ENCODE measurements at regions not wholly inside any gene's neighbourhood (a gene's known extent, or its start where the extent isn't known, plus 50 kb on each side); places are given as distances from the start of the nearest gene placed in this dataset.

GRCh38 chr19:30212574-30212973 is 159.6 kb upstream of the ZNF536 start:
- Mint-ChIP-seq H3K27me3 (ENCODE audit: insufficient read depth, unreplicated experiment) (peaks cover 18% of the 10 kb centered on the region), H3K9me3 (ENCODE audit: unreplicated experiment) (no peaks in the 10 kb centered on the region), H3K4me1 (ENCODE audit: low read depth, unreplicated experiment) (no peaks in the 10 kb centered on the region), H3K36me3 (ENCODE audit: insufficient read depth, unreplicated experiment) (no peaks in the 10 kb centered on the region), H3K27ac (ENCODE audit: unreplicated experiment) (no peak overlapping the region), H3K4me3 (ENCODE audit: unreplicated experiment) (no peak overlapping the region)
- no TSS peak for BruUV-seq (replicated peaks)
- Histone ChIP-seq H3K36me3 (ENCODE audit: control insufficient read depth, insufficient read depth, low read length) (no peaks in the 10 kb centered on the region), H3K27me3 (replicated peaks; ENCODE audit: control insufficient read depth, insufficient read depth, low read length) (no peaks in the 10 kb centered on the region), H3K4me3 (ENCODE audit: low read depth, low read length) (no peak overlapping the region), H3K9me3 (no peaks in the 10 kb centered on the region; the same call in 1 of the 2 replicates), H3K4me1 (no peaks in the 10 kb centered on the region)
- no peak for DNase-seq
- TF ChIP-seq CTCF (IDR thresholded peaks at IDR 0.05; ENCODE audit: insufficient read depth in 1 of 2, low read depth in 1 of 2, low read length in 1 of 2, severe bottlenecking in 1 of 2, unreplicated experiment in 1 of 2) = no peak
- POLR2A ChIA-PET = no interaction called here
- CTCF ChIA-PET = no interaction called here
- intact Hi-C loops (cut with micrococcal nuclease; ENCODE audit: unreplicated experiment) = no loop called here

- H3K9me3 ChIP-seq = no peaks in the 10 kb centered on the region
- Mint-ChIP-seq H3K4me3 (ENCODE audit: unreplicated experiment) (no peak overlapping the region), H3K27me3 (ENCODE audit: insufficient read depth, unreplicated experiment) (peaks cover 16% of the 10 kb centered on the region), H3K36me3 (ENCODE audit: insufficient read depth, unreplicated experiment) (no peaks in the 10 kb centered on the region), H3K27ac (ENCODE audit: unreplicated experiment) (no peak overlapping the region), H3K9me3 (ENCODE audit: unreplicated experiment) (no peaks in the 10 kb centered on the region), H3K4me1 (ENCODE audit: low read depth, unreplicated experiment) (no peaks in the 10 kb centered on the region)
- H3K36me3 ChIP-seq (ENCODE audit: control insufficient read depth, insufficient read depth, low read length) = no peaks in the 10 kb centered on the region
- no peak for TF ChIP-seq CTCF (IDR thresholded peaks at IDR 0.05; ENCODE audit: insufficient read depth in 1 of 2, low read depth in 1 of 2, low read length in 1 of 2, severe bottlenecking in 1 of 2, unreplicated experiment in 1 of 2)
- ChIA-PET POLR2A (no interaction called here), CTCF (no interaction called here)
- H3K4me3 ChIP-seq (ENCODE audit: low read depth, low read length) = no peak overlapping the region
- H3K27me3 ChIP-seq (replicated peaks; ENCODE audit: control insufficient read depth, insufficient read depth, low read length) = no peaks in the 10 kb centered on the region
- no TSS peak for BruUV-seq (replicated peaks)
- DNase-seq = no peak
- no peaks in the 10 kb centered on the region for H3K4me1 ChIP-seq
- intact Hi-C loops (cut with micrococcal nuclease; ENCODE audit: unreplicated experiment) = no loop called here
Measured at GRCh38 chr19:30214651-30215051, 157.5 kb upstream of the ZNF536 start.

GRCh38 chr19:30215248-30215647 is 156.9 kb upstream of the ZNF536 start:
- intact Hi-C loops (cut with micrococcal nuclease; ENCODE audit: unreplicated experiment) = no loop called here
- H3K27me3 ChIP-seq (replicated peaks; ENCODE audit: control insufficient read depth, insufficient read depth, low read length) = no peaks in the 10 kb centered on the region
- CTCF ChIA-PET = no interaction called here

More at GRCh38 chr19:30215248-30215647, 156.9 kb upstream of the ZNF536 start:
- Mint-ChIP-seq H3K27me3 (ENCODE audit: insufficient read depth, unreplicated experiment) (peaks cover 16% of the 10 kb centered on the region), H3K9me3 (ENCODE audit: unreplicated experiment) (no peaks in the 10 kb centered on the region), H3K4me1 (ENCODE audit: low read depth, unreplicated experiment) (no peaks in the 10 kb centered on the region), H3K36me3 (ENCODE audit: insufficient read depth, unreplicated experiment) (no peaks in the 10 kb centered on the region), H3K4me3 (ENCODE audit: unreplicated experiment) (no peak overlapping the region), H3K27ac (ENCODE audit: unreplicated experiment) (no peak overlapping the region)
- Histone ChIP-seq H3K4me1 (no peaks in the 10 kb centered on the region), H3K9me3 (no peaks in the 10 kb centered on the region), H3K36me3 (ENCODE audit: control insufficient read depth, insufficient read depth, low read length) (no peaks in the 10 kb centered on the region), H3K4me3 (ENCODE audit: low read depth, low read length) (no peak overlapping the region)
- no peak for TF ChIP-seq CTCF (IDR thresholded peaks at IDR 0.05; ENCODE audit: insufficient read depth in 1 of 2, low read depth in 1 of 2, low read length in 1 of 2, severe bottlenecking in 1 of 2, unreplicated experiment in 1 of 2)
- no TSS peak for BruUV-seq (replicated peaks)
- POLR2A ChIA-PET = no interaction called here
- DNase-seq = no peak
